Coronary artery (tissue), 2 donors: ENCODE measurements at regions not wholly inside any gene's neighbourhood (a gene's known extent, or its start where the extent isn't known, plus 50 kb on each side); places are given as distances from the start of the nearest gene placed in this dataset.

Experiments used
- DNase-seq: peaks from one replicate; pipeline ENCODE4 v3.0.0-alpha.2; 2017; ENCODE audit warnings: low spot score
- H3K27ac ChIP-seq, 2 donors: fragments of 200-600 bp; sonication (generic); one replicate each; pipeline ENCODE4 v1.5.1; 2016 to 2019
- H3K4me3 ChIP-seq: fragments of 200-600 bp; sonication (generic); 2 replicates; pipeline ENCODE4 v1.5.1; 2016; ENCODE audit warnings: mild to moderate bottlenecking, moderate library complexity
- CTCF ChIP-seq: fragments of 200-600 bp; sonication (generic); IDR thresholded peaks from one replicate; pipeline ENCODE4 v1.5.1; 2019; ENCODE audit warnings: antibody characterized with exemption

GRCh38 chr12:111256629-111257434 is 112.1 kb downstream of the PHETA1 start:
- H3K4me3 ChIP-seq, result no peak overlapping the region
- TF ChIP-seq CTCF, result no peak
- no peak overlapping the region for H3K27ac ChIP-seq
- DNase-seq, result no peak

- Histone ChIP-seq H3K27ac (no peak overlapping the region), H3K4me3 (no peak overlapping the region)
- no peak for DNase-seq
- no peak for TF ChIP-seq CTCF
Observed at GRCh38 chr12:111255261-111255660, 113.6 kb downstream of the PHETA1 start.

GRCh38 chr12:111254106-111254505 is 114.8 kb downstream of the PHETA1 start:
- no peak for TF ChIP-seq CTCF
- DNase-seq, result no peak
- Histone ChIP-seq H3K4me3 (no peak overlapping the region), H3K27ac (no peak overlapping the region)

- Histone ChIP-seq H3K27ac (no peak overlapping the region), H3K4me3 (no peak overlapping the region)
- TF ChIP-seq CTCF, result no peak
- DNase-seq, result no peak
Observed at GRCh38 chr12:111253213-111253612, 115.7 kb downstream of the PHETA1 start.

GRCh38 chr12:111251787-111252186 is 117.1 kb downstream of the PHETA1 start:
- no peak overlapping the region for H3K27ac ChIP-seq
- TF ChIP-seq CTCF, result no peak
- no peak overlapping the region for H3K4me3 ChIP-seq
- no peak for DNase-seq

GRCh38 chr12:111251058-111251730 is 117.7 kb downstream of the PHETA1 start:
- Histone ChIP-seq H3K4me3 (no peak overlapping the region), H3K27ac (no peak overlapping the region)
- DNase-seq, result no peak
- no peak for TF ChIP-seq CTCF
